OCI-LY3 (cell line): ENCODE measurements at regions not wholly inside any gene's neighbourhood (a gene's known extent, or its start where the extent isn't known, plus 50 kb on each side); places are given as distances from the start of the nearest gene placed in this dataset.

ENCODE experiments used
- EZH2phosphoT487 ChIP-seq: fragments of 200-600 bp; shearing (Covaris generic); IDR thresholded peaks from 2 replicates; pipeline ENCODE4 v1.6.1; 2018; ENCODE audit warnings: antibody characterized with exemption, mixed run types, low read depth
- TF ChIP-seq, protein P1 (sequence below): fragments of 200-600, 300-600 bp; sonication (generic); IDR thresholded peaks from 2 replicates; pipeline ENCODE4 v1.5.1; 2014; ENCODE audit warnings: antibody characterized with exemption, low read length, low read depth

GRCh38 chr5:73288803-73289720 is 116.1 kb downstream of the TMEM174 start:
- TF ChIP-seq, protein P1, sequence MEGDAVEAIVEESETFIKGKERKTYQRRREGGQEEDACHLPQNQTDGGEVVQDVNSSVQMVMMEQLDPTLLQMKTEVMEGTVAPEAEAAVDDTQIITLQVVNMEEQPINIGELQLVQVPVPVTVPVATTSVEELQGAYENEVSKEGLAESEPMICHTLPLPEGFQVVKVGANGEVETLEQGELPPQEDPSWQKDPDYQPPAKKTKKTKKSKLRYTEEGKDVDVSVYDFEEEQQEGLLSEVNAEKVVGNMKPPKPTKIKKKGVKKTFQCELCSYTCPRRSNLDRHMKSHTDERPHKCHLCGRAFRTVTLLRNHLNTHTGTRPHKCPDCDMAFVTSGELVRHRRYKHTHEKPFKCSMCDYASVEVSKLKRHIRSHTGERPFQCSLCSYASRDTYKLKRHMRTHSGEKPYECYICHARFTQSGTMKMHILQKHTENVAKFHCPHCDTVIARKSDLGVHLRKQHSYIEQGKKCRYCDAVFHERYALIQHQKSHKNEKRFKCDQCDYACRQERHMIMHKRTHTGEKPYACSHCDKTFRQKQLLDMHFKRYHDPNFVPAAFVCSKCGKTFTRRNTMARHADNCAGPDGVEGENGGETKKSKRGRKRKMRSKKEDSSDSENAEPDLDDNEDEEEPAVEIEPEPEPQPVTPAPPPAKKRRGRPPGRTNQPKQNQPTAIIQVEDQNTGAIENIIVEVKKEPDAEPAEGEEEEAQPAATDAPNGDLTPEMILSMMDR, result no peak
- no peak for TF ChIP-seq EZH2phosphoT487
